ENCODE measurements at regions not wholly inside any gene's neighbourhood (a gene's known extent, or its start where the extent isn't known, plus 50 kb on each side); places are given as distances from the start of the nearest gene placed in this dataset.
A peak's percentile ranks its signal among the peaks of the same experiment; 100 is the strongest.

GRCh38 chr4:178577933-178578332, 1135.7 kb upstream of the AGA start:
- Histone ChIP-seq H3K27me3 (ENCODE audit: control insufficient read depth, insufficient read depth, low read length) (no peaks in the 10 kb centered on the region), H3K9ac (ENCODE audit: low read length in 3 of 3) (no peak overlapping the region), H3K9me3 (ENCODE audit: control insufficient read depth in 2 of 3, insufficient read depth in 1 of 3, low read length in 3 of 3) (no peaks in the 10 kb centered on the region), H3K36me3 (ENCODE audit: control insufficient read depth in 2 of 3, insufficient read depth in 3 of 3, low read length in 3 of 3) (no peaks in the 10 kb centered on the region), H3K4me3 (ENCODE audit: low read length in 3 of 3) (no peak overlapping the region), H3K27ac (ENCODE audit: low read depth in 2 of 2, low read length in 2 of 2) (no peak overlapping the region), H3K4me1 (ENCODE audit: control insufficient read depth in 2 of 3, insufficient read depth in 2 of 3, low read depth in 1 of 3, low read length in 3 of 3) (no peaks in the 10 kb centered on the region)
- FAIRE-seq (no peak), DNase-seq (peak in 2 of 5 donors; percentile 4 to 15)
- intact Hi-C loops (cut with DNase I): no loop called here
- TF ChIP-seq CTCF (IDR thresholded peaks at IDR 0.05; ENCODE audit: borderline replicate concordance, extremely low read depth, insufficient read depth): peak; percentile 16

- no peak for FAIRE-seq
- no peaks in the 10 kb centered on the region for H3K9me3 ChIP-seq (ENCODE audit: control insufficient read depth in 2 of 3, insufficient read depth in 1 of 3, low read length in 3 of 3)
These were observed 1153.4 kb upstream of the AGA start for GRCh38 chr4:178595500-178596138.

GRCh38 chr4:178598672-178599071, 1156.4 kb upstream of the AGA start:
- H3K9me3 ChIP-seq (ENCODE audit: control insufficient read depth in 2 of 3, insufficient read depth in 1 of 3, low read length in 3 of 3): no peaks in the 10 kb centered on the region
- H3K36me3 ChIP-seq (ENCODE audit: control insufficient read depth in 2 of 3, insufficient read depth in 3 of 3, low read length in 3 of 3): no peaks in the 10 kb centered on the region
- FAIRE-seq (no peak), DNase-seq (no peak)
- H3K4me3 ChIP-seq (ENCODE audit: low read length in 3 of 3): no peak overlapping the region
- no peaks in the 10 kb centered on the region for H3K27me3 ChIP-seq (ENCODE audit: control insufficient read depth, insufficient read depth, low read length)
- no peaks in the 10 kb centered on the region for H3K4me1 ChIP-seq (ENCODE audit: control insufficient read depth in 2 of 3, insufficient read depth in 2 of 3, low read depth in 1 of 3, low read length in 3 of 3)
- no peak overlapping the region for H3K27ac ChIP-seq (ENCODE audit: low read depth in 2 of 2, low read length in 2 of 2)
- intact Hi-C loops (cut with DNase I): no loop called here
- no peak overlapping the region for H3K9ac ChIP-seq (ENCODE audit: low read length in 3 of 3)
- TF ChIP-seq CTCF (IDR thresholded peaks at IDR 0.05; ENCODE audit: borderline replicate concordance, extremely low read depth, insufficient read depth): no peak

More at GRCh38 chr4:178595500-178596138, 1153.4 kb upstream of the AGA start:
- intact Hi-C loops (cut with DNase I): no loop called here
- Histone ChIP-seq H3K27ac (ENCODE audit: low read depth in 2 of 2, low read length in 2 of 2) (no peak overlapping the region), H3K27me3 (ENCODE audit: control insufficient read depth, insufficient read depth, low read length) (no peaks in the 10 kb centered on the region), H3K4me1 (ENCODE audit: control insufficient read depth in 2 of 3, insufficient read depth in 2 of 3, low read depth in 1 of 3, low read length in 3 of 3) (no peaks in the 10 kb centered on the region), H3K36me3 (ENCODE audit: control insufficient read depth in 2 of 3, insufficient read depth in 3 of 3, low read length in 3 of 3) (no peaks in the 10 kb centered on the region), H3K4me3 (ENCODE audit: low read length in 3 of 3) (no peak overlapping the region), H3K9ac (ENCODE audit: low read length in 3 of 3) (no peak overlapping the region)
- TF ChIP-seq CTCF (IDR thresholded peaks at IDR 0.05; ENCODE audit: borderline replicate concordance, extremely low read depth, insufficient read depth): no peak
- no peak for DNase-seq

- DNase-seq: peak in 1 of 5 donors; percentile 5
- intact Hi-C loops (cut with DNase I): no loop called here
- no peak for FAIRE-seq
- Histone ChIP-seq H3K4me3 (ENCODE audit: low read length in 3 of 3) (no peak overlapping the region), H3K36me3 (ENCODE audit: control insufficient read depth in 2 of 3, insufficient read depth in 3 of 3, low read length in 3 of 3) (no peaks in the 10 kb centered on the region), H3K4me1 (ENCODE audit: control insufficient read depth in 2 of 3, insufficient read depth in 2 of 3, low read depth in 1 of 3, low read length in 3 of 3) (no peaks in the 10 kb centered on the region), H3K27me3 (ENCODE audit: control insufficient read depth, insufficient read depth, low read length) (no peaks in the 10 kb centered on the region), H3K9me3 (ENCODE audit: control insufficient read depth in 2 of 3, insufficient read depth in 1 of 3, low read length in 3 of 3) (no peaks in the 10 kb centered on the region), H3K27ac (ENCODE audit: low read depth in 2 of 2, low read length in 2 of 2) (no peak overlapping the region), H3K9ac (ENCODE audit: low read length in 3 of 3) (no peak overlapping the region)
- TF ChIP-seq CTCF (IDR thresholded peaks at IDR 0.05; ENCODE audit: borderline replicate concordance, extremely low read depth, insufficient read depth): no peak
These were observed 1157.3 kb upstream of the AGA start for GRCh38 chr4:178599521-178599920.

Data from kidney (tissue), 13 donors.